ENCODE measurements at regions not wholly inside any gene's neighbourhood (a gene's known extent, or its start where the extent isn't known, plus 50 kb on each side); places are given as distances from the start of the nearest gene placed in this dataset.

GRCh38 chr19:32202244-32202643, 143.2 kb upstream of the ZNF507 start:
- ATAC-seq (ENCODE audit: low read depth) (no peak), DNase-seq (no peak)
- peaks cover 2% of the 10 kb centered on the region for H3K27me3 Mint-ChIP-seq
- H3K27ac Mint-ChIP-seq: no peak overlapping the region
- no peak overlapping the region for H3K4me3 Mint-ChIP-seq
- intact Hi-C loops (cut with micrococcal nuclease): no loop called here
- TF ChIP-seq CTCF (IDR thresholded peaks at IDR 0.05): no peak
- CTCF ChIA-PET: interaction anchor here (1.4 kb wide), 1 partner anchor 22 kb away, joined by 4 read pairs; no protein-coding TSS in a partner anchor
- H3K36me3 Mint-ChIP-seq (ENCODE audit: low read depth): no peaks in the 10 kb centered on the region
- POLR2A ChIA-PET: no interaction called here
- H3K9me3 Mint-ChIP-seq: no peaks in the 10 kb centered on the region
- no peaks in the 10 kb centered on the region for H3K4me1 Mint-ChIP-seq

- intact Hi-C loops (cut with micrococcal nuclease): no loop called here
- ChIA-PET CTCF (interaction anchor here (1.4 kb wide), 1 partner anchor 21 kb away, joined by 4 read pairs; no protein-coding TSS in a partner anchor), POLR2A (no interaction called here)
- no peak for DNase-seq
- no peak for TF ChIP-seq CTCF (IDR thresholded peaks at IDR 0.05)
- H3K9me3 Mint-ChIP-seq: no peaks in the 10 kb centered on the region
- no peaks in the 10 kb centered on the region for H3K4me1 Mint-ChIP-seq
- H3K36me3 Mint-ChIP-seq (ENCODE audit: low read depth): no peaks in the 10 kb centered on the region
- peaks cover 2% of the 10 kb centered on the region for H3K27me3 Mint-ChIP-seq
- no peak for ATAC-seq (ENCODE audit: low read depth)
- no peak overlapping the region for H3K4me3 Mint-ChIP-seq
- H3K27ac Mint-ChIP-seq: no peak overlapping the region
Measured at GRCh38 chr19:32203161-32203560, 142.2 kb upstream of the ZNF507 start.

- intact Hi-C loops (cut with micrococcal nuclease): no loop called here
- CTCF ChIA-PET: no interaction called here
- ATAC-seq (ENCODE audit: low read depth) (no peak), DNase-seq (no peak)
- Mint-ChIP-seq H3K36me3 (ENCODE audit: low read depth) (no peaks in the 10 kb centered on the region), H3K9me3 (peaks cover 12% of the 10 kb centered on the region), H3K27me3 (peaks cover 2% of the 10 kb centered on the region), H3K4me3 (no peak overlapping the region), H3K27ac (no peak overlapping the region), H3K4me1 (no peaks in the 10 kb centered on the region)
- POLR2A ChIA-PET: no interaction called here
- TF ChIP-seq CTCF (IDR thresholded peaks at IDR 0.05): no peak
Measured at GRCh38 chr19:32206065-32206464, 139.3 kb upstream of the ZNF507 start.

- ChIA-PET POLR2A (no interaction called here), CTCF (no interaction called here)
- DNase-seq (no peak), ATAC-seq (ENCODE audit: low read depth) (no peak)
- Mint-ChIP-seq H3K36me3 (ENCODE audit: low read depth) (no peaks in the 10 kb centered on the region), H3K27me3 (no peaks in the 10 kb centered on the region), H3K4me3 (no peak overlapping the region), H3K4me1 (no peaks in the 10 kb centered on the region), H3K9me3 (peaks cover 25% of the 10 kb centered on the region), H3K27ac (no peak overlapping the region)
- intact Hi-C loops (cut with micrococcal nuclease): no loop called here
- no peak for TF ChIP-seq CTCF (IDR thresholded peaks at IDR 0.05)
Measured at GRCh38 chr19:32208060-32208459, 137.3 kb upstream of the ZNF507 start.

- POLR2A ChIA-PET: no interaction called here
- H3K4me3 Mint-ChIP-seq: no peak overlapping the region
- no peak overlapping the region for H3K27ac Mint-ChIP-seq
- H3K4me1 Mint-ChIP-seq: peaks cover 1% of the 10 kb centered on the region
- H3K27me3 Mint-ChIP-seq: peaks cover 15% of the 10 kb centered on the region
- ATAC-seq (ENCODE audit: low read depth) (no peak), DNase-seq (no peak)
- no peak for TF ChIP-seq CTCF (IDR thresholded peaks at IDR 0.05)
- no peaks in the 10 kb centered on the region for H3K9me3 Mint-ChIP-seq
- CTCF ChIA-PET: no interaction called here
- H3K36me3 Mint-ChIP-seq (ENCODE audit: low read depth): no peaks in the 10 kb centered on the region
- intact Hi-C loops (cut with micrococcal nuclease): no loop called here
Measured at GRCh38 chr19:32219392-32219791, 126.0 kb upstream of the ZNF507 start.
